CD14-positive monocyte (primary cell): ENCODE measurements at regions not wholly inside any gene's neighbourhood (a gene's known extent, or its start where the extent isn't known, plus 50 kb on each side); places are given as distances from the start of the nearest gene placed in this dataset.

ENCODE experiments used
- DNase-seq, 3 donors: peaks; one replicate each; pipeline ENCODE4 v3.0.0-alpha.2; 2011 to 2022
- H2AFZ ChIP-seq: 2 replicates; pipeline ENCODE4 v1.6.0; 2012; ENCODE audit warnings: mild to moderate bottlenecking, low read depth, low read length, inconsistent platforms; ENCODE audit not compliant: insufficient read depth, poor library complexity, severe bottlenecking
- H3K27ac ChIP-seq, 2 donors: 1 replicate in 1 of 2; 2 replicates in 1 of 2; pipeline ENCODE4 v1.5.1; 2012 to 2013; ENCODE audit warnings: low read length in 2 of 2, control low read depth in 1 of 2, inconsistent platforms in 1 of 2, low read depth in 1 of 2, mild to moderate bottlenecking in 1 of 2
- H3K27me3 ChIP-seq, 2 donors: one replicate each; pipeline versions ENCODE4 v1.6.0 to v1.6.1; 2011 to 2013; ENCODE audit warnings: low read length in 2 of 2; ENCODE audit not compliant: control insufficient read depth in 2 of 2, insufficient read depth in 2 of 2
- H3K36me3 ChIP-seq, 2 donors: replicated peaks in 1 of 2; 1 replicate in 1 of 2; 2 replicates in 1 of 2; pipeline versions ENCODE4 v1.5.1 to v1.6.1; 2012 to 2013; ENCODE audit warnings: low read length in 2 of 2, control low read depth in 1 of 2, inconsistent platforms in 1 of 2, mild to moderate bottlenecking in 1 of 2; ENCODE audit not compliant: insufficient read depth in 2 of 2, control insufficient read depth in 1 of 2
- H3K4me1 ChIP-seq, 2 donors: 1 replicate in 1 of 2; 2 replicates in 1 of 2; pipeline versions ENCODE4 v1.5.1 to v1.6.1; 2012 to 2013; ENCODE audit warnings: low read length in 2 of 2, control low read depth in 1 of 2, inconsistent platforms in 1 of 2, mild to moderate bottlenecking in 1 of 2, moderate library complexity in 1 of 2; ENCODE audit not compliant: insufficient read depth in 2 of 2, control insufficient read depth in 1 of 2
- H3K4me2 ChIP-seq: replicated peaks from 2 replicates; pipeline ENCODE3; 2012; ENCODE audit warnings: low read length, moderate library complexity, mild to moderate bottlenecking; ENCODE audit not compliant: poor library complexity, severe bottlenecking; ENCODE audit errors: extremely low read depth
- H3K4me3 ChIP-seq, 3 experiments: fragments of 200-600 bp in 1 of 3; sonication (generic) in 1 of 3; replicated peaks in 1 of 3; 1 replicate in 2 of 3; 2 replicates in 1 of 3; pipeline ENCODE4 v1.5.1; 2011 to 2013; ENCODE audit warnings: low read length in 3 of 3, mild to moderate bottlenecking in 3 of 3, control low read depth in 2 of 3, low read depth in 2 of 3, inconsistent platforms in 1 of 3, moderate library complexity in 1 of 3
- H3K79me2 ChIP-seq: 2 replicates; pipeline ENCODE4 v1.6.0; 2012; ENCODE audit warnings: mild to moderate bottlenecking, control low read depth, inconsistent platforms, low read length, moderate library complexity; ENCODE audit not compliant: insufficient read depth
- H3K9ac ChIP-seq: 2 replicates; pipeline ENCODE4 v1.6.0; 2017; ENCODE audit warnings: low read length, mild to moderate bottlenecking; ENCODE audit not compliant: insufficient read depth, poor library complexity, severe bottlenecking
- H3K9me3 ChIP-seq, 2 donors: replicated peaks in 1 of 2; 1 replicate in 1 of 2; 2 replicates in 1 of 2; pipeline versions ENCODE4 v1.5.1 to v1.6.1; 2012 to 2013; ENCODE audit warnings: low read length in 2 of 2, control low read depth in 1 of 2; ENCODE audit not compliant: control insufficient read depth in 1 of 2, insufficient read depth in 1 of 2
- H4K20me1 ChIP-seq: 2 replicates; pipeline ENCODE4 v1.6.0; 2012; ENCODE audit warnings: mild to moderate bottlenecking, low read length, control low read depth, moderate library complexity; ENCODE audit not compliant: insufficient read depth
- H3K27ac Mint-ChIP-seq, 7 donors: one replicate each; pipeline ENCODE4 v1.8.0; 2020; ENCODE audit warnings: mild to moderate bottlenecking in 7 of 7, mixed read lengths in 7 of 7, moderate library complexity in 6 of 7, inconsistent platforms in 2 of 7
- H3K27me3 Mint-ChIP-seq, 3 donors: one replicate each; pipeline ENCODE4 v1.8.0; 2021 to 2022; ENCODE audit warnings: low read depth in 3 of 3, mild to moderate bottlenecking in 3 of 3, mixed read lengths in 3 of 3, moderate library complexity in 3 of 3, inconsistent platforms in 1 of 3
- H3K36me3 Mint-ChIP-seq, 2 donors: one replicate each; pipeline ENCODE4 v1.8.0; 2020; ENCODE audit warnings: mixed read lengths in 2 of 2, inconsistent platforms in 1 of 2, mild to moderate bottlenecking in 1 of 2
- H3K4me1 Mint-ChIP-seq: one replicate; pipeline ENCODE4 v1.8.0; 2020; ENCODE audit warnings: mild to moderate bottlenecking, mixed read lengths
- H3K4me3 Mint-ChIP-seq, 2 donors: one replicate each; pipeline ENCODE4 v1.8.0; 2020; ENCODE audit warnings: mild to moderate bottlenecking in 2 of 2, mixed read lengths in 2 of 2, moderate library complexity in 1 of 2
- H3K9me3 Mint-ChIP-seq, 7 donors: one replicate each; pipeline ENCODE4 v1.8.0; 2020 to 2022; ENCODE audit warnings: mixed read lengths in 7 of 7, mild to moderate bottlenecking in 6 of 7, moderate library complexity in 6 of 7, inconsistent platforms in 2 of 7
- CTCF ChIP-seq: fragments of 200-600 bp; IDR thresholded peaks from one replicate; pipeline ENCODE4 v1.8.0; 2022; ENCODE audit warnings: antibody characterized with exemption, mild to moderate bottlenecking
- WGBS: methylation state at CpG from one replicate; pipeline ENCODE4 v1.1.5; 2013; ENCODE audit warnings: missing lambda C conversion rate; ENCODE audit not compliant: insufficient coverage; 5-methylcytosine and 5-hydroxymethylcytosine counted together
- intact Hi-C, 2 donors: fragments of 100-400 bp; cut with micrococcal nuclease; formaldehyde crosslinking; loops; one replicate each; pipeline versions ENCODE4 v1.15.0 to v1.15.1; 2023

GRCh38 chr10:75314570-75314969 is 78.8 kb upstream of the COMTD1 start:
- Histone ChIP-seq H3K9me3 (peaks cover 12 to 38% of the 10 kb centered on the region in 2 donors), H3K4me2 (no peak overlapping the region), H3K4me3 (no peak overlapping the region), H2AFZ (no peak overlapping the region), H3K36me3 (no peaks in the 10 kb centered on the region), H3K79me2 (no peaks in the 10 kb centered on the region), H3K9ac (no peak overlapping the region), H4K20me1 (no peaks in the 10 kb centered on the region), H3K4me1 (no peaks in the 10 kb centered on the region), H3K27ac (no peak overlapping the region), H3K27me3 (no peaks in the 10 kb centered on the region)
- no peak for DNase-seq
- Mint-ChIP-seq H3K4me3 (no peak overlapping the region), H3K4me1 (no peaks in the 10 kb centered on the region), H3K27ac (no peak overlapping the region), H3K9me3 (peaks cover 24 to 60% (median 39%) of the 10 kb centered on the region in 7 donors), H3K36me3 (no peaks in the 10 kb centered on the region), H3K27me3 (peaks cover 3 to 5% (median 4%) of the 10 kb centered on the region in 3 donors)
- WGBS, result no CpG with 5 or more reads among the region's 1 CpG
- intact Hi-C loops, result no loop called here
- no peak for TF ChIP-seq CTCF

- Histone ChIP-seq H3K79me2 (no peaks in the 10 kb centered on the region), H2AFZ (no peak overlapping the region), H3K27ac (no peak overlapping the region), H3K4me2 (no peak overlapping the region), H3K4me1 (no peaks in the 10 kb centered on the region), H3K27me3 (no peaks in the 10 kb centered on the region), H3K9ac (no peak overlapping the region), H3K4me3 (no peak overlapping the region), H3K36me3 (no peaks in the 10 kb centered on the region), H4K20me1 (no peaks in the 10 kb centered on the region), H3K9me3 (peaks cover 12 to 29% of the 10 kb centered on the region in 2 donors)
- Mint-ChIP-seq H3K4me3 (no peak overlapping the region), H3K9me3 (peaks cover 26 to 46% (median 35%) of the 10 kb centered on the region in 7 donors), H3K27me3 (peaks cover 2 to 3% (median 2%) of the 10 kb centered on the region in 3 donors), H3K27ac (no peak overlapping the region), H3K4me1 (no peaks in the 10 kb centered on the region), H3K36me3 (no peaks in the 10 kb centered on the region)
- intact Hi-C loops, result no loop called here
- no peak for DNase-seq
- no peak for TF ChIP-seq CTCF
Observed at GRCh38 chr10:75312440-75312839, 76.7 kb upstream of the COMTD1 start.
